Trophoblast cell (in vitro differentiated cells and primary cell): ENCODE measurements at regions not wholly inside any gene's neighbourhood (a gene's known extent, or its start where the extent isn't known, plus 50 kb on each side); places are given as distances from the start of the nearest gene placed in this dataset.

Experiments used
- DNase-seq, 2 donors: peaks; one replicate each; pipeline ENCODE4 v3.0.0-alpha.2; 2016
- H2AFZ ChIP-seq: 2 replicates; pipeline ENCODE4 v1.6.1; 2013; ENCODE audit warnings: low read length, moderate library complexity, mild to moderate bottlenecking; ENCODE audit not compliant: insufficient read depth, poor library complexity
- H2AK5ac ChIP-seq: 2 replicates; pipeline ENCODE4 v1.6.1; 2013; ENCODE audit warnings: mild to moderate bottlenecking, low read length
- H2BK120ac ChIP-seq: 2 replicates; pipeline ENCODE4 v1.6.1; 2013; ENCODE audit warnings: low read length, mild to moderate bottlenecking, moderate library complexity; ENCODE audit not compliant: insufficient read depth, poor library complexity
- H2BK12ac ChIP-seq: 2 replicates; pipeline ENCODE4 v1.6.1; 2013; ENCODE audit warnings: mild to moderate bottlenecking, low read length, moderate library complexity
- H2BK5ac ChIP-seq: 2 replicates; pipeline ENCODE4 v1.6.1; 2013; ENCODE audit warnings: low read length, low read depth, moderate library complexity, mild to moderate bottlenecking; ENCODE audit not compliant: poor library complexity
- H3K14ac ChIP-seq: 2 replicates; pipeline ENCODE4 v1.6.1; 2013; ENCODE audit warnings: mild to moderate bottlenecking, low read length
- H3K18ac ChIP-seq: 2 replicates; pipeline ENCODE4 v1.6.1; 2013; ENCODE audit warnings: mild to moderate bottlenecking, low read length
- H3K23ac ChIP-seq: 2 replicates; pipeline ENCODE4 v1.6.1; 2013; ENCODE audit warnings: low read length
- H3K27ac ChIP-seq: 2 replicates; pipeline ENCODE4 v1.5.1; 2013; ENCODE audit warnings: low read depth, mild to moderate bottlenecking, inconsistent platforms, low read length, moderate library complexity
- H3K27me3 ChIP-seq: 2 replicates; pipeline ENCODE4 v1.6.1; 2013; ENCODE audit warnings: inconsistent platforms, mild to moderate bottlenecking, low read length, moderate library complexity; ENCODE audit not compliant: insufficient read depth
- H3K36me3 ChIP-seq, 2 experiments: 1 replicate in 1 of 2; 2 replicates in 1 of 2; pipeline ENCODE4 v1.6.1; 2013; ENCODE audit warnings: low read length in 2 of 2, mild to moderate bottlenecking in 2 of 2, moderate library complexity in 1 of 2; ENCODE audit not compliant: insufficient read depth in 2 of 2, control insufficient read depth in 1 of 2
- H3K4ac ChIP-seq: 2 replicates; pipeline ENCODE4 v1.6.1; 2013; ENCODE audit warnings: low read depth, mild to moderate bottlenecking, low read length, moderate library complexity
- H3K4me1 ChIP-seq, 2 experiments: 1 replicate in 1 of 2; 2 replicates in 1 of 2; pipeline ENCODE4 v1.6.1; 2013; ENCODE audit warnings: low read length in 2 of 2, mild to moderate bottlenecking in 2 of 2, moderate library complexity in 1 of 2; ENCODE audit not compliant: insufficient read depth in 2 of 2, control insufficient read depth in 1 of 2
- H3K4me2 ChIP-seq: 2 replicates; pipeline ENCODE4 v1.6.1; 2013; ENCODE audit warnings: inconsistent platforms, mild to moderate bottlenecking, low read length, moderate library complexity
- H3K4me3 ChIP-seq: 2 replicates; pipeline ENCODE4 v1.5.1; 2013; ENCODE audit warnings: mild to moderate bottlenecking, low read depth, low read length, inconsistent platforms
- H3K79me1 ChIP-seq: one replicate; pipeline ENCODE4 v1.6.1; 2013; ENCODE audit warnings: low read length
- H3K79me2 ChIP-seq: 2 replicates; pipeline ENCODE4 v1.6.1; 2013; ENCODE audit warnings: low read length, mild to moderate bottlenecking; ENCODE audit not compliant: control insufficient read depth, insufficient read depth, poor library complexity
- H3K9ac ChIP-seq: 2 replicates; pipeline ENCODE4 v1.6.1; 2013; ENCODE audit warnings: mild to moderate bottlenecking, low read length
- H3K9me3 ChIP-seq: 2 replicates; pipeline ENCODE4 v1.6.1; 2013; ENCODE audit warnings: low read depth, mild to moderate bottlenecking, control low read depth, inconsistent platforms, low read length; ENCODE audit not compliant: insufficient read depth
- H4K12ac ChIP-seq: 2 replicates; pipeline ENCODE4 v1.6.1; 2013; ENCODE audit warnings: low read depth, mild to moderate bottlenecking, low read length, moderate library complexity
- H4K8ac ChIP-seq: 2 replicates; pipeline ENCODE4 v1.6.1; 2013; ENCODE audit warnings: low read depth, mild to moderate bottlenecking, low read length, moderate library complexity
- H4K91ac ChIP-seq: one replicate; pipeline ENCODE4 v1.6.1; 2013; ENCODE audit warnings: low read depth, mild to moderate bottlenecking, low read length, moderate library complexity
- WGBS: extraction: QIAGEN DNeasy Blood & Tissue Kit; methylation state at CpG from one replicate; pipeline ENCODE4 v1.1.7; 2013; ENCODE audit warnings: missing lambda C conversion rate; ENCODE audit not compliant: insufficient read length, insufficient coverage; ENCODE audit errors: extremely low coverage; 5-methylcytosine and 5-hydroxymethylcytosine counted together

- no peaks in the 10 kb centered on the region for H3K79me1 ChIP-seq
- no peak overlapping the region for H3K14ac ChIP-seq
- no peaks in the 10 kb centered on the region for H3K36me3 ChIP-seq
- no peak overlapping the region for H2BK12ac ChIP-seq
- H2BK5ac ChIP-seq = no peak overlapping the region
- no peak overlapping the region for H2AFZ ChIP-seq
- no peak overlapping the region for H3K18ac ChIP-seq
- no peak overlapping the region for H3K27ac ChIP-seq
- H3K9me3 ChIP-seq = peaks cover 2% of the 10 kb centered on the region
- H3K9ac ChIP-seq = no peak overlapping the region
- H3K23ac ChIP-seq = no peak overlapping the region
- no peak overlapping the region for H2BK120ac ChIP-seq
- no peak overlapping the region for H3K4me3 ChIP-seq
- no peaks in the 10 kb centered on the region for H3K79me2 ChIP-seq
- no peak overlapping the region for H4K12ac ChIP-seq
- H3K4me2 ChIP-seq = no peak overlapping the region
- no peak overlapping the region for H4K8ac ChIP-seq
- no peak overlapping the region for H3K4ac ChIP-seq
- no peak overlapping the region for H4K91ac ChIP-seq
- no peak overlapping the region for H2AK5ac ChIP-seq
- no CpG with 5 or more reads among the region's 7 CpGs for WGBS
- peak; percentile 70 to 88 for DNase-seq
- H3K4me1 ChIP-seq = peaks cover 0 to 3% of the 10 kb centered on the region in 2 experiments
- no peaks in the 10 kb centered on the region for H3K27me3 ChIP-seq
Measured at GRCh38 chr4:184895012-184895695, 69.4 kb upstream of the ACSL1 start.

GRCh38 chr4:184896868-184897715, 71.3 kb upstream of the ACSL1 start:
- WGBS = 100% methylated on average over 1 of the region's 19 CpGs
- H3K27me3 ChIP-seq = no peaks in the 10 kb centered on the region
- no peaks in the 10 kb centered on the region for H3K36me3 ChIP-seq
- H3K14ac ChIP-seq = no peak overlapping the region
- H2BK120ac ChIP-seq = no peak overlapping the region
- no peak overlapping the region for H3K23ac ChIP-seq
- H2BK12ac ChIP-seq = no peak overlapping the region
- H4K8ac ChIP-seq = no peak overlapping the region
- no peak overlapping the region for H3K4me2 ChIP-seq
- H4K91ac ChIP-seq = peak overlapping the region; percentile 67
- peak; percentile 47 to 69 for DNase-seq
- no peaks in the 10 kb centered on the region for H3K79me2 ChIP-seq
- no peak overlapping the region for H2AK5ac ChIP-seq
- H3K9me3 ChIP-seq = peaks cover 3% of the 10 kb centered on the region
- H3K4me3 ChIP-seq = no peak overlapping the region
- H4K12ac ChIP-seq = no peak overlapping the region
- no peak overlapping the region for H2BK5ac ChIP-seq
- peaks cover 0 to 3% of the 10 kb centered on the region in 2 experiments for H3K4me1 ChIP-seq
- H3K18ac ChIP-seq = no peak overlapping the region
- no peak overlapping the region for H2AFZ ChIP-seq
- no peak overlapping the region for H3K9ac ChIP-seq
- no peaks in the 10 kb centered on the region for H3K79me1 ChIP-seq
- H3K4ac ChIP-seq = no peak overlapping the region
- H3K27ac ChIP-seq = no peak overlapping the region

GRCh38 chr4:184897895-184898294, 72.1 kb upstream of the ACSL1 start:
- no peaks in the 10 kb centered on the region for H3K79me1 ChIP-seq
- H2BK5ac ChIP-seq = no peak overlapping the region
- H2AFZ ChIP-seq = no peak overlapping the region
- H3K4me1 ChIP-seq = peaks cover 0 to 3% of the 10 kb centered on the region in 2 experiments
- WGBS = no CpG with 5 or more reads among the region's 7 CpGs
- no peak overlapping the region for H4K91ac ChIP-seq
- H3K14ac ChIP-seq = no peak overlapping the region
- H3K27me3 ChIP-seq = no peaks in the 10 kb centered on the region
- no peak overlapping the region for H3K23ac ChIP-seq
- no peak overlapping the region for H4K12ac ChIP-seq
- H2BK120ac ChIP-seq = no peak overlapping the region
- H3K18ac ChIP-seq = no peak overlapping the region
- no peak overlapping the region for H4K8ac ChIP-seq
- H3K9ac ChIP-seq = no peak overlapping the region
- no peak for DNase-seq
- no peak overlapping the region for H2AK5ac ChIP-seq
- H3K4me3 ChIP-seq = no peak overlapping the region
- H2BK12ac ChIP-seq = no peak overlapping the region
- H3K9me3 ChIP-seq = peaks cover 3% of the 10 kb centered on the region
- no peaks in the 10 kb centered on the region for H3K79me2 ChIP-seq
- no peak overlapping the region for H3K27ac ChIP-seq
- H3K36me3 ChIP-seq = no peaks in the 10 kb centered on the region
- H3K4me2 ChIP-seq = no peak overlapping the region
- H3K4ac ChIP-seq = no peak overlapping the region

GRCh38 chr4:184898793-184899192, 73.0 kb upstream of the ACSL1 start:
- Histone ChIP-seq H3K23ac (no peak overlapping the region), H2BK5ac (no peak overlapping the region), H3K79me2 (no peaks in the 10 kb centered on the region), H3K9me3 (peaks cover 3% of the 10 kb centered on the region), H3K4ac (no peak overlapping the region), H3K18ac (no peak overlapping the region), H3K36me3 (no peaks in the 10 kb centered on the region), H3K27ac (no peak overlapping the region), H3K4me3 (no peak overlapping the region), H4K8ac (no peak overlapping the region), H4K91ac (no peak overlapping the region), H2AFZ (no peak overlapping the region), H3K27me3 (no peaks in the 10 kb centered on the region), H3K4me1 (peaks cover 0 to 3% of the 10 kb centered on the region in 2 experiments), H2AK5ac (no peak overlapping the region), H4K12ac (no peak overlapping the region), H2BK12ac (no peak overlapping the region), H3K9ac (no peak overlapping the region), H2BK120ac (no peak overlapping the region), H3K4me2 (no peak overlapping the region), H3K79me1 (no peaks in the 10 kb centered on the region), H3K14ac (no peak overlapping the region)
- no CpG with 5 or more reads among the region's 5 CpGs for WGBS
- DNase-seq = no peak
